Spinal cord (tissue), 9 donors: ENCODE measurements at regions not wholly inside any gene's neighbourhood (a gene's known extent, or its start where the extent isn't known, plus 50 kb on each side); places are given as distances from the start of the nearest gene placed in this dataset.

ENCODE experiments used
- DNase-seq, 6 donors: peaks; one replicate each; pipeline versions ENCODE4 v3.0.0 to v3.0.0-alpha.2; 2013 to 2015; ENCODE audit warnings: low spot score in 6 of 6, low read depth in 4 of 6
- H3K27ac ChIP-seq: one replicate; pipeline ENCODE4 v1.5.1; 2013; ENCODE audit warnings: low read depth, low read length, control low read depth
- H3K27me3 ChIP-seq: one replicate; pipeline ENCODE4 v1.6.1; 2013; ENCODE audit warnings: low read length; ENCODE audit not compliant: control insufficient read depth, insufficient read depth
- H3K36me3 ChIP-seq: one replicate; pipeline ENCODE4 v1.6.1; 2013; ENCODE audit warnings: low read length; ENCODE audit not compliant: control insufficient read depth, insufficient read depth
- H3K4me1 ChIP-seq: one replicate; pipeline ENCODE4 v1.6.1; 2013; ENCODE audit warnings: low read length; ENCODE audit not compliant: control insufficient read depth, insufficient read depth
- H3K4me3 ChIP-seq: one replicate; pipeline ENCODE4 v1.5.1; 2013; ENCODE audit warnings: low read depth, low read length, control low read depth
- H3K9me3 ChIP-seq: one replicate; pipeline ENCODE4 v1.6.1; 2013; ENCODE audit warnings: low read length; ENCODE audit not compliant: control insufficient read depth, insufficient read depth
- WGBS: methylation state at CpG from one replicate; pipeline ENCODE4 v1.1.5; 2013; ENCODE audit warnings: missing lambda C conversion rate; ENCODE audit not compliant: insufficient coverage; 5-methylcytosine and 5-hydroxymethylcytosine counted together
- donor health status: healthy.

- H3K27ac ChIP-seq, result no peak overlapping the region
- WGBS, result no CpG with 5 or more reads among the region's 1 CpG
Measured at GRCh38 chr19:28535352-28535775, 677.6 kb downstream of the UQCRFS1 start.

GRCh38 chr19:28534766-28535351 lies 678.1 kb downstream of the UQCRFS1 start:
- Histone ChIP-seq H3K27ac (no peak overlapping the region), H3K4me3 (no peak overlapping the region), H3K27me3 (no peaks in the 10 kb centered on the region), H3K36me3 (no peaks in the 10 kb centered on the region), H3K4me1 (no peaks in the 10 kb centered on the region), H3K9me3 (peaks cover 4% of the 10 kb centered on the region)
- DNase-seq, result no peak
- WGBS, result no CpG with 5 or more reads among the region's 3 CpGs

More at GRCh38 chr19:28535352-28535775, 677.6 kb downstream of the UQCRFS1 start:
- no peak for DNase-seq
- Histone ChIP-seq H3K27me3 (no peaks in the 10 kb centered on the region), H3K9me3 (peaks cover 4% of the 10 kb centered on the region), H3K4me3 (no peak overlapping the region), H3K4me1 (no peaks in the 10 kb centered on the region), H3K36me3 (no peaks in the 10 kb centered on the region)

- WGBS, result 67% methylated on average over 1 of the region's 3 CpGs
- H3K27ac ChIP-seq, result no peak overlapping the region
Measured at GRCh38 chr19:28532765-28533341, 680.1 kb downstream of the UQCRFS1 start.

GRCh38 chr19:28531979-28532378 lies 681.0 kb downstream of the UQCRFS1 start:
- DNase-seq, result no peak

More at GRCh38 chr19:28532765-28533341, 680.1 kb downstream of the UQCRFS1 start:
- H3K27me3 ChIP-seq, result no peaks in the 10 kb centered on the region
- no peak for DNase-seq
- no peaks in the 10 kb centered on the region for H3K36me3 ChIP-seq
- H3K9me3 ChIP-seq, result peaks cover 4% of the 10 kb centered on the region
- no peaks in the 10 kb centered on the region for H3K4me1 ChIP-seq
- H3K4me3 ChIP-seq, result no peak overlapping the region

GRCh38 chr19:28530406-28531035 lies 682.4 kb downstream of the UQCRFS1 start:
- WGBS, result no CpG with 5 or more reads among the region's 2 CpGs
- H3K27ac ChIP-seq, result no peak overlapping the region

More at GRCh38 chr19:28531979-28532378, 681.0 kb downstream of the UQCRFS1 start:
- Histone ChIP-seq H3K4me1 (no peaks in the 10 kb centered on the region), H3K27ac (no peak overlapping the region), H3K36me3 (no peaks in the 10 kb centered on the region), H3K27me3 (no peaks in the 10 kb centered on the region), H3K9me3 (no peaks in the 10 kb centered on the region), H3K4me3 (no peak overlapping the region)
- WGBS, result no CpG with 5 or more reads among the region's 1 CpG

DNA sequence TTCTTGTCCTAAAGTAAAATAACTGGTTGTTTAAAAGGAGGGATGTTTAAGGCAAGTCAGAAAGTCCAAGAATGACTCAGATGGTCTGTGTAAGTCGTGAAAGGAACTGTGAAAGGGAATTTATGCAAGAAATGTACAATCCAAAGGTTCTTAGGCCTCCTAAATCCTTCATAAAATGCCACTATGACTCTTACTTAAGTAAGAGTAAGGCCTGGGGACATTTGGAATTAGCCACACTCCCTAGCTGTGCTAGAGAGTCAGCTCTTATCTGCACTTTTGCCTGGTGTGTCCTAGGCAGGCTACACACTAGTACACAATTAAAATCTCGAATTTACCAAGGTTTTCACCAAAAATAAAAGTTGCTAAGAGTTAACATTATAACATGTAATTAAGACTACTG lies 686.9 kb downstream of the UQCRFS1 start:
- H3K9me3 ChIP-seq, result no peaks in the 10 kb centered on the region
- WGBS, result no CpG with 5 or more reads among the region's 2 CpGs

More at GRCh38 chr19:28530406-28531035, 682.4 kb downstream of the UQCRFS1 start:
- Histone ChIP-seq H3K36me3 (no peaks in the 10 kb centered on the region), H3K27me3 (no peaks in the 10 kb centered on the region), H3K4me3 (no peak overlapping the region), H3K9me3 (no peaks in the 10 kb centered on the region), H3K4me1 (no peaks in the 10 kb centered on the region)
- no peak for DNase-seq

GRCh38 chr19:28523619-28524018 lies 689.3 kb downstream of the UQCRFS1 start:
- WGBS, result 89% methylated on average over 1 of the region's 4 CpGs
- Histone ChIP-seq H3K27ac (no peak overlapping the region), H3K27me3 (no peaks in the 10 kb centered on the region), H3K4me1 (no peaks in the 10 kb centered on the region), H3K4me3 (no peak overlapping the region), H3K36me3 (no peaks in the 10 kb centered on the region), H3K9me3 (no peaks in the 10 kb centered on the region)
- DNase-seq, result no peak

More for the DNA sequence above, 686.9 kb downstream of the UQCRFS1 start:
- DNase-seq, result no peak
- no peaks in the 10 kb centered on the region for H3K27me3 ChIP-seq
- H3K36me3 ChIP-seq, result no peaks in the 10 kb centered on the region
- no peaks in the 10 kb centered on the region for H3K4me1 ChIP-seq
- no peak overlapping the region for H3K27ac ChIP-seq
- H3K4me3 ChIP-seq, result no peak overlapping the region

DNA sequence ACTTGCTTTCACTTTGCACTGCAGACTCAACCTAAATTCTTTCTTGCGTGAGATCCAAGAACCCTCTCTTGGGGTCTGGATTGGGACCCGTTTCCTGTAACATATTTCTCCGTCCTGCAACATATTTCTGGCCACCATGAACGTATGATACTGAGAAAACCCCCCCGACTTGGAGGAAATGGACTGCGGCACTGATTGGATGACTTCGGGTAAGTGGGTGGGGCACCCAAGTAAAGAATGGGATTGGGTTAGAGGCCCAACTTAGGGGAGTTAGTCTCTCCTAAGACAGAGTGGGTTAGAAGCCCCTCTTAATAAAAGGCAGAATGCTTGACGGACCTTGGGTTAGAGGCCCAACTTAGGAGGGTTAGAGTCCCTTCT lies 690.4 kb downstream of the UQCRFS1 start:
- no peak overlapping the region for H3K27ac ChIP-seq
- WGBS, result 95% methylated on average over 8 of the region's 8 CpGs
- no peak for DNase-seq
- no peaks in the 10 kb centered on the region for H3K36me3 ChIP-seq
- no peaks in the 10 kb centered on the region for H3K27me3 ChIP-seq
- H3K4me3 ChIP-seq, result no peak overlapping the region
- H3K9me3 ChIP-seq, result no peaks in the 10 kb centered on the region
- no peaks in the 10 kb centered on the region for H3K4me1 ChIP-seq

GRCh38 chr19:28521614-28522544 lies 691.1 kb downstream of the UQCRFS1 start:
- Histone ChIP-seq H3K4me1 (no peaks in the 10 kb centered on the region), H3K9me3 (no peaks in the 10 kb centered on the region), H3K4me3 (no peak overlapping the region), H3K27me3 (no peaks in the 10 kb centered on the region), H3K27ac (no peak overlapping the region), H3K36me3 (no peaks in the 10 kb centered on the region)
- WGBS, result 91% methylated on average over 6 of the region's 9 CpGs
- DNase-seq, result no peak
